HepG2 (cell line): ENCODE measurements at regions not wholly inside any gene's neighbourhood (a gene's known extent, or its start where the extent isn't known, plus 50 kb on each side); places are given as distances from the start of the nearest gene placed in this dataset.

ENCODE experiments used
- ATAC-seq: fragments of 200-7000 bp; cut with Tn5 transposase; 3 replicates; pipeline ENCODE4 v1.9.1; 2020; ENCODE audit warnings: mild to moderate bottlenecking, moderate library complexity
- BruUV-seq: library from RNA; stranded (reverse); fragments of 400-500 nt; replicated peaks from 2 replicates; lab custom pipeline; 2021; lab: Mats Ljungman, UMichigan
- CTCF ChIA-PET: fragments of 300-600 bp; formaldehyde crosslinking; extraction: SDS; loops from one replicate; lab custom pipeline; 2021; ENCODE audit warnings: low total read pairs, inconsistent platforms, low intra/inter-chr PET ratio; lab: Yijun Ruan, JAX
- POLR2A ChIA-PET: fragments of 350-600 bp; sonication (Branson Sonifier 250); formaldehyde crosslinking; loops from one replicate; lab custom pipeline; 2020; ENCODE audit warnings: antibody characterized with exemption, inconsistent platforms; lab: Yijun Ruan, JAX
- DNase-seq: peaks from one replicate; pipeline ENCODE4 v3.0.0-alpha.2; 2015; ENCODE audit warnings: low spot score
- FAIRE-seq: peaks from 3 replicates; lab custom pipeline; 2011; peaks lifted over from hg19 to GRCh38; lab: Jason Lieb, UNC
- H2AFZ ChIP-seq: one replicate; pipeline ENCODE4 v1.6.1; 2011; ENCODE audit warnings: low read length, inconsistent platforms
- H3K27ac ChIP-seq: fragments of 300-600 bp; 3 replicates; pipeline ENCODE4 v1.8.0; 2011; ENCODE audit warnings: mixed run types, mild to moderate bottlenecking, mixed read lengths, low read length, inconsistent platforms; ENCODE audit not compliant: insufficient read depth; ENCODE audit errors: extremely low read length
- H3K27me3 ChIP-seq, 2 experiments: fragments of 200-600 bp in 1 of 2; 2 replicates in 1 of 2; 3 replicates in 1 of 2; pipeline versions ENCODE4 v1.6.0 to v1.8.0; 2011; ENCODE audit warnings: low read length in 2 of 2, mild to moderate bottlenecking in 2 of 2, moderate library complexity in 2 of 2, inconsistent platforms in 1 of 2; ENCODE audit not compliant: insufficient read depth in 2 of 2, control insufficient read depth in 1 of 2
- H3K36me3 ChIP-seq, 2 experiments: fragments of 200-600 bp in 1 of 2; replicated peaks in 1 of 2; 2 replicates in 1 of 2; 3 replicates in 1 of 2; pipeline versions ENCODE4 v1.5.1 to v1.8.0; 2011; ENCODE audit warnings: low read length in 2 of 2, inconsistent platforms in 1 of 2; ENCODE audit not compliant: insufficient read depth in 2 of 2, control insufficient read depth in 1 of 2
- H3K4me1 ChIP-seq: 2 replicates; pipeline ENCODE4 v1.5.1; 2012; ENCODE audit warnings: low read length, inconsistent platforms; ENCODE audit not compliant: insufficient read depth
- H3K4me2 ChIP-seq: 2 replicates; pipeline ENCODE4 v1.6.0; 2011; ENCODE audit warnings: low read depth, low read length, inconsistent platforms
- H3K4me3 ChIP-seq, 3 experiments: fragments of 200-600 bp in 1 of 3; sonication (generic), shearing (Covaris generic) in 1 of 3; replicated peaks in 1 of 3; 2 replicates each; pipeline ENCODE4 v1.5.1; 2011 to 2016; ENCODE audit warnings: low read length in 3 of 3, inconsistent platforms in 2 of 3, low read depth in 2 of 3, mild to moderate bottlenecking in 2 of 3, control low read depth in 1 of 3, mixed read lengths in 1 of 3; ENCODE audit not compliant: insufficient read depth in 1 of 3
- H3K79me2 ChIP-seq: one replicate; pipeline ENCODE4 v1.6.1; 2011; ENCODE audit warnings: low read length, inconsistent platforms; ENCODE audit not compliant: insufficient read depth
- H3K9ac ChIP-seq: 2 replicates; pipeline ENCODE4 v1.6.0; 2011; ENCODE audit warnings: mild to moderate bottlenecking, low read depth, low read length, inconsistent platforms; ENCODE audit not compliant: insufficient read depth
- H3K9me3 ChIP-seq: 2 replicates; pipeline ENCODE4 v1.5.1; 2012; ENCODE audit warnings: mild to moderate bottlenecking, low read length
- H4K20me1 ChIP-seq: 2 replicates; pipeline ENCODE4 v1.6.0; 2011; ENCODE audit warnings: inconsistent platforms, mild to moderate bottlenecking, low read length, moderate library complexity; ENCODE audit not compliant: insufficient read depth
- ATF7 ChIP-seq, 2 experiments: fragments of 450-650 bp in 1 of 2; sonication (generic) in 1 of 2; formaldehyde crosslinking in 1 of 2; IDR thresholded peaks; 2 replicates each; pipeline versions ENCODE4 v1.4.0 to v1.6.1; 2016 to 2020; ENCODE audit warnings: antibody characterized with exemption in 1 of 2, mild to moderate bottlenecking in 1 of 2, missing genetic modification reagents in 1 of 2
- REPIN1 ChIP-seq: sonication (generic); formaldehyde crosslinking; IDR thresholded peaks from 2 replicates; pipeline ENCODE4 v1.8.0; 2022; ENCODE audit warnings: missing genetic modification reagents, low read depth, mild to moderate bottlenecking, borderline replicate concordance
- ZNF703 ChIP-seq: sonication (generic); formaldehyde crosslinking; IDR thresholded peaks from 2 replicates; pipeline ENCODE4 v1.5.1; 2020; ENCODE audit warnings: missing genetic modification reagents, mild to moderate bottlenecking, moderate library complexity, borderline replicate concordance
- WGBS: methylation state at CpG from one replicate; pipeline ENCODE4 v1.1.6; 2017; ENCODE audit warnings: low lambda C conversion rate; 5-methylcytosine and 5-hydroxymethylcytosine counted together
- in situ Hi-C: cut with HindIII; loops from 2 replicates; pipeline ENCODE4 v1.10.0; 2017; ENCODE audit warnings: low pct_unique_long_range_greater_than_20kb; ENCODE audit not compliant: extremely low pct_ligation_motif_present
- intact Hi-C: fragments of 100-400 bp; cut with micrococcal nuclease; formaldehyde crosslinking; loops from one replicate; pipeline ENCODE4 v1.10.0; 2022; ENCODE audit not compliant: unreplicated experiment
- TF ChIP-seq, protein P1 (sequence below): sonication (generic); formaldehyde crosslinking; IDR thresholded peaks from 2 replicates; pipeline ENCODE4 v1.4.0; 2020; ENCODE audit warnings: mild to moderate bottlenecking, missing genetic modification reagents

GRCh38 chr14:55930016-55930784, 188.0 kb upstream of the PELI2 start:
- ATAC-seq: no peak
- intact Hi-C loops: no loop called here
- CTCF ChIA-PET: no interaction called here
- POLR2A ChIA-PET: no interaction called here
- Histone ChIP-seq H3K36me3 (no peaks in the 10 kb centered on the region), H3K27me3 (no peaks in the 10 kb centered on the region), H3K4me1 (peaks cover 17% of the 10 kb centered on the region), H4K20me1 (no peaks in the 10 kb centered on the region), H3K79me2 (no peaks in the 10 kb centered on the region), H2AFZ (no peak overlapping the region), H3K4me3 (no peak overlapping the region), H3K27ac (no peak overlapping the region), H3K9me3 (0 out of 2 replicates have a peak, but pooled peaks cover 5% of the 10 kb centered on the region), H3K9ac (no peak overlapping the region), H3K4me2 (no peak overlapping the region)
- WGBS: 16% methylated on average over 5 of the region's 5 CpGs
- BruUV-seq: no TSS peak
- FAIRE-seq: no peak
- in situ Hi-C loops: no loop called here
- DNase-seq: no peak
- TF ChIP-seq, protein P1, sequence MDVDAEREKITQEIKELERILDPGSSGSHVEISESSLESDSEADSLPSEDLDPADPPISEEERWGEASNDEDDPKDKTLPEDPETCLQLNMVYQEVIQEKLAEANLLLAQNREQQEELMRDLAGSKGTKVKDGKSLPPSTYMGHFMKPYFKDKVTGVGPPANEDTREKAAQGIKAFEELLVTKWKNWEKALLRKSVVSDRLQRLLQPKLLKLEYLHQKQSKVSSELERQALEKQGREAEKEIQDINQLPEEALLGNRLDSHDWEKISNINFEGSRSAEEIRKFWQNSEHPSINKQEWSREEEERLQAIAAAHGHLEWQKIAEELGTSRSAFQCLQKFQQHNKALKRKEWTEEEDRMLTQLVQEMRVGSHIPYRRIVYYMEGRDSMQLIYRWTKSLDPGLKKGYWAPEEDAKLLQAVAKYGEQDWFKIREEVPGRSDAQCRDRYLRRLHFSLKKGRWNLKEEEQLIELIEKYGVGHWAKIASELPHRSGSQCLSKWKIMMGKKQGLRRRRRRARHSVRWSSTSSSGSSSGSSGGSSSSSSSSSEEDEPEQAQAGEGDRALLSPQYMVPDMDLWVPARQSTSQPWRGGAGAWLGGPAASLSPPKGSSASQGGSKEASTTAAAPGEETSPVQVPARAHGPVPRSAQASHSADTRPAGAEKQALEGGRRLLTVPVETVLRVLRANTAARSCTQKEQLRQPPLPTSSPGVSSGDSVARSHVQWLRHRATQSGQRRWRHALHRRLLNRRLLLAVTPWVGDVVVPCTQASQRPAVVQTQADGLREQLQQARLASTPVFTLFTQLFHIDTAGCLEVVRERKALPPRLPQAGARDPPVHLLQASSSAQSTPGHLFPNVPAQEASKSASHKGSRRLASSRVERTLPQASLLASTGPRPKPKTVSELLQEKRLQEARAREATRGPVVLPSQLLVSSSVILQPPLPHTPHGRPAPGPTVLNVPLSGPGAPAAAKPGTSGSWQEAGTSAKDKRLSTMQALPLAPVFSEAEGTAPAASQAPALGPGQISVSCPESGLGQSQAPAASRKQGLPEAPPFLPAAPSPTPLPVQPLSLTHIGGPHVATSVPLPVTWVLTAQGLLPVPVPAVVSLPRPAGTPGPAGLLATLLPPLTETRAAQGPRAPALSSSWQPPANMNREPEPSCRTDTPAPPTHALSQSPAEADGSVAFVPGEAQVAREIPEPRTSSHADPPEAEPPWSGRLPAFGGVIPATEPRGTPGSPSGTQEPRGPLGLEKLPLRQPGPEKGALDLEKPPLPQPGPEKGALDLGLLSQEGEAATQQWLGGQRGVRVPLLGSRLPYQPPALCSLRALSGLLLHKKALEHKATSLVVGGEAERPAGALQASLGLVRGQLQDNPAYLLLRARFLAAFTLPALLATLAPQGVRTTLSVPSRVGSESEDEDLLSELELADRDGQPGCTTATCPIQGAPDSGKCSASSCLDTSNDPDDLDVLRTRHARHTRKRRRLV (CRISPR knock-in tag): no peak
- TF ChIP-seq ATF7 (IDR thresholded peaks at IDR 0.05): peak; percentile 60; the same call in 1 of the 2 replicates
- no peak for TF ChIP-seq ATF7 (CRISPR knock-in tag; IDR thresholded peaks at IDR 0.05)
- no peak for TF ChIP-seq REPIN1 (CRISPR knock-in tag)
- no peak for TF ChIP-seq ZNF703 (CRISPR knock-in tag)
